Astrocyte of the cerebellum (primary cell): ENCODE measurements at regions not wholly inside any gene's neighbourhood (a gene's known extent, or its start where the extent isn't known, plus 50 kb on each side); places are given as distances from the start of the nearest gene placed in this dataset.
"Not testable (repeated sequence)": the region's sequence is repeated elsewhere in the genome, so short reads cannot be mapped to it uniquely, and the experiment has no call there.

Experiments
- DNase-seq: peaks from one replicate; pipeline ENCODE4 v3.0.0-alpha.2; 2011; ENCODE audit warnings: low read depth
- H3K4me3 ChIP-seq: 2 replicates; pipeline ENCODE4 v1.5.1; 2011; ENCODE audit warnings: mild to moderate bottlenecking, low read depth, low read length, moderate library complexity
- CTCF ChIP-seq: IDR thresholded peaks from 2 replicates; pipeline ENCODE4 v1.5.1; 2012; ENCODE audit warnings: low read length, low read depth, moderate library complexity, mild to moderate bottlenecking; ENCODE audit errors: missing control alignments
- in situ Hi-C: cut with HindIII; loops from 2 replicates; pipeline ENCODE4 v1.10.0; 2017; ENCODE audit warnings: low sequenced_read_pairs

GRCh38 chr9:87781331-87781730 is 55.4 kb downstream of the CTSL start:
- H3K4me3 ChIP-seq, result no peak overlapping the region
- TF ChIP-seq CTCF, result no peak
- no peak for DNase-seq
- in situ Hi-C loops, result no loop called here

- no peak for DNase-seq
- TF ChIP-seq CTCF, result no peak
- in situ Hi-C loops, result no loop called here
- no peak overlapping the region for H3K4me3 ChIP-seq
Observed at GRCh38 chr9:87783180-87783579, 57.3 kb downstream of the CTSL start.

- DNase-seq, in situ Hi-C loops, H3K4me3 ChIP-seq: not testable (repeated sequence)
Observed at GRCh38 chr9:87785315-87785970, 59.5 kb downstream of the CTSL start.

- in situ Hi-C loops, result no loop called here
- TF ChIP-seq CTCF, result no peak
- no peak for DNase-seq
- no peak overlapping the region for H3K4me3 ChIP-seq
Observed at GRCh38 chr9:87786423-87786822, 60.5 kb downstream of the CTSL start.

GRCh38 chr9:87786876-87787275 is 61.0 kb downstream of the CTSL start:
- in situ Hi-C loops, result no loop called here
- DNase-seq, result no peak
- no peak overlapping the region for H3K4me3 ChIP-seq
- no peak for TF ChIP-seq CTCF

- DNase-seq, result no peak
- H3K4me3 ChIP-seq, result no peak overlapping the region
- in situ Hi-C loops, result no loop called here
- no peak for TF ChIP-seq CTCF
Observed at GRCh38 chr9:87787735-87788134, 61.8 kb downstream of the CTSL start.

- no peak for DNase-seq
- H3K4me3 ChIP-seq, result no peak overlapping the region
- in situ Hi-C loops, result no loop called here
- no peak for TF ChIP-seq CTCF
Observed at GRCh38 chr9:87792831-87793288, 66.9 kb downstream of the CTSL start.
